Esophagus squamous epithelium (tissue), 4 donors: ENCODE measurements at regions not wholly inside any gene's neighbourhood (a gene's known extent, or its start where the extent isn't known, plus 50 kb on each side); places are given as distances from the start of the nearest gene placed in this dataset.

Experiments used
- POLR2A ChIP-seq, 4 donors: fragments of 450-650 bp; IDR thresholded peaks; one replicate each; pipeline ENCODE4 v1.6.1; 2017; ENCODE audit warnings: antibody characterized with exemption in 4 of 4, mild to moderate bottlenecking in 4 of 4, moderate library complexity in 3 of 4
- TF ChIP-seq, protein P1 (sequence below), 6 experiments: fragments of 450-650 bp in 4 of 6; fragments of 200-600 bp in 2 of 6; sonication (generic) in 2 of 6; IDR thresholded peaks; one replicate each; pipeline ENCODE4 v1.5.1; 2016 to 2019; ENCODE audit warnings: antibody characterized with exemption in 6 of 6, mild to moderate bottlenecking in 4 of 6, moderate library complexity in 4 of 6

DNA sequence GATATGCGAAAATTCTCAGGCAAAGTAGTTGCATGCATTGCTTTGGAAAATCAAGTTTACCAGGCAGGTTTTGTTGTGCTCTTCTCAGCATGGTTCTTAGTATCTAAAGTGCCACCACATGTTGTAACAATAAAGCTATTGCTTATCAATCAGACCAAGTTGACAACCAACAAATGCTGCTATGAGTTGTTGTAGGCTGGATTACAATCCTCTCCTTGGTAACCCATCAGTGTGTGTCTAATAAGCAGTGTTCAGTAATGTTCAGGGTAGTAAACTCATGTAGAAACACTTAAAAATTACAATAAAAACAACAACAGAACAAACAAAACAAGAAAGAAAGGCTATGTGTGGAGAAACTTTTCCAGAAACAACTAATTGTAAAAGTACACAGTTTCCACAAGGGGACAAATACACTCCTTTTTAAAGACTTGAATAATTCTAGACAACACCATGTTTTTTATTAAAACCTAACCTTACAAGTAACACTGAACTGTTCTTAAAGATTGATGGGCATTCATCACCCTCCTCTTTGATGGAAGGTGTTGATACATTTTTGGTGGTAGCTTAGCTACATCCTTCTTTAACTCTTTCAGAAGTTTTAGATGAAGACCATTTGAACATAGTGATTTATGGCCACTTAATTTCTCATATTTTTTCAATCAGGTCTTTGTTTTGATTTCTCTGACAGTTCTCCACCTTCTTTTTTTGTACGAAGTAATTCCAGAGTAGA lies 370.9 kb upstream of the SEMA3A start:
- TF ChIP-seq, protein P1, sequence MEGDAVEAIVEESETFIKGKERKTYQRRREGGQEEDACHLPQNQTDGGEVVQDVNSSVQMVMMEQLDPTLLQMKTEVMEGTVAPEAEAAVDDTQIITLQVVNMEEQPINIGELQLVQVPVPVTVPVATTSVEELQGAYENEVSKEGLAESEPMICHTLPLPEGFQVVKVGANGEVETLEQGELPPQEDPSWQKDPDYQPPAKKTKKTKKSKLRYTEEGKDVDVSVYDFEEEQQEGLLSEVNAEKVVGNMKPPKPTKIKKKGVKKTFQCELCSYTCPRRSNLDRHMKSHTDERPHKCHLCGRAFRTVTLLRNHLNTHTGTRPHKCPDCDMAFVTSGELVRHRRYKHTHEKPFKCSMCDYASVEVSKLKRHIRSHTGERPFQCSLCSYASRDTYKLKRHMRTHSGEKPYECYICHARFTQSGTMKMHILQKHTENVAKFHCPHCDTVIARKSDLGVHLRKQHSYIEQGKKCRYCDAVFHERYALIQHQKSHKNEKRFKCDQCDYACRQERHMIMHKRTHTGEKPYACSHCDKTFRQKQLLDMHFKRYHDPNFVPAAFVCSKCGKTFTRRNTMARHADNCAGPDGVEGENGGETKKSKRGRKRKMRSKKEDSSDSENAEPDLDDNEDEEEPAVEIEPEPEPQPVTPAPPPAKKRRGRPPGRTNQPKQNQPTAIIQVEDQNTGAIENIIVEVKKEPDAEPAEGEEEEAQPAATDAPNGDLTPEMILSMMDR (IDR thresholded peaks at IDR 0.05): no peak
- no peak for TF ChIP-seq POLR2A (IDR thresholded peaks at IDR 0.05)
